ENCODE measurements at regions not wholly inside any gene's neighbourhood (a gene's known extent, or its start where the extent isn't known, plus 50 kb on each side); places are given as distances from the start of the nearest gene placed in this dataset.

DNA sequence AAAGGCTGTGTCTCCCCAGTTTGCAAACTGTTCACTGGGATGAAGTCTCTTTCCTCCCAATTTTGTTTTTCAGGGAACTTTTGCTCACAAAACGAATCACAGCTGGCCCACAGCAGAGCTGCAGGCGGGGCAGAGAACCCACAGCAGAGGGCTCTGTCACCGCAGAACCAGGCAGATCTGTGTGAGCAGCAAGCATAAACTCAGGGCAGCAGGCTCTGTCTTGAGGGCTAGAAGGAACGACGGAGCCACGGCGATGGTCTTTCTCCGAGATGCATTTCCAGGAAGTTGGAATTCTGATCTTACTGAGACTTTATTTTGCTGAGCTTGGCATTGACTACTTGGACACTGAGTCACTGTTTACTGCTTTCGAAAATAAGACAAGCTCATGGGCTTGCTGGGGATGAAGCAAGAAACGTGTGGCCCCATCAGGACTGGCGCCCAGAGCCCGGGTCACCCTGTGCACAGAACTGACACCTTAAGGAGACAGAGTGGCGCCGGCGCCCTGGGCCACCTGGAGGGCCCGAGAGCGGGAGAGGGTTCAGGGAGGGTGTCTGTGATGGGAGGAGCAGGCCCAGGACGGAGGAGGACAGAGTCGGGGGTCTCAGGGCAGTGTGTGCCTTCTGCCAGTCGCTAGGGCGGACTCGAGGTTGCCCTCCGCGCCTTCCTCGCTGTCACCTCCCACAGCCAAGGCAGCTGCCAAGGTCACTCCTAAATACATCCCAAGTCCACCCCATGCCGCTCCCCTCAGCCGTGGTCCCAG, 106.3 kb upstream of the NXT1 start (continued):
- TF ChIP-seq, protein P1, sequence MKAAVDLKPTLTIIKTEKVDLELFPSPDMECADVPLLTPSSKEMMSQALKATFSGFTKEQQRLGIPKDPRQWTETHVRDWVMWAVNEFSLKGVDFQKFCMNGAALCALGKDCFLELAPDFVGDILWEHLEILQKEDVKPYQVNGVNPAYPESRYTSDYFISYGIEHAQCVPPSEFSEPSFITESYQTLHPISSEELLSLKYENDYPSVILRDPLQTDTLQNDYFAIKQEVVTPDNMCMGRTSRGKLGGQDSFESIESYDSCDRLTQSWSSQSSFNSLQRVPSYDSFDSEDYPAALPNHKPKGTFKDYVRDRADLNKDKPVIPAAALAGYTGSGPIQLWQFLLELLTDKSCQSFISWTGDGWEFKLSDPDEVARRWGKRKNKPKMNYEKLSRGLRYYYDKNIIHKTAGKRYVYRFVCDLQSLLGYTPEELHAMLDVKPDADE (IDR thresholded peaks at IDR 0.05) = no peak
- TF ChIP-seq JUNB (IDR thresholded peaks at IDR 0.05; ENCODE audit: unreplicated experiment) (no peak), EZH2phosphoT487 (IDR thresholded peaks at IDR 0.05; ENCODE audit: unreplicated experiment) (no peak), ZNF331 (CRISPR knock-in tag; IDR thresholded peaks at IDR 0.05; ENCODE audit: low read depth) (no peak), ZNF114 (CRISPR knock-in tag; IDR thresholded peaks at IDR 0.05) (no peak), POLR2AphosphoS5 (IDR thresholded peaks at IDR 0.05; ENCODE audit: low read depth) (no peak)

DNA sequence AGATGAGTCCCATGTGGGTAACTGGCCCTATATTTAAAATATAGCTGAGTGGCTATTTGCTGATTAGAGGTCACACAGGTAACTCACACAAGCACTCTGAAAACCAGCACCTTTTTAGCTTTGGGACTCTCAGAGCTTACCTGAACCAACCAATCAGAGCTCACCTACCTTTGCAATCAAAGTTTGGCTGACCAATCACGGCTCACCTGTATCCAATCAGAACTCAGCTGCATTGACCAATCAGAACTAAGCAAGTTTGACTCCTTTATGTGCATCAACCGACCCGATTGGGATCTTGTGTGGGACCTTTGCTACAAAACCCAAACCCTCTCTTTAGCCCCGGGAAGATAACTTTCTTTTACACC, 106.8 kb upstream of the NXT1 start:
- ATAC-seq (no peak), DNase-seq (ENCODE audit: low spot score) (no peak)
- H3K4me2 ChIP-seq = no peak overlapping the region
- H3K9me2 ChIP-seq (ENCODE audit: insufficient read depth) = no peaks in the 10 kb centered on the region
- no peak overlapping the region for H3K4me3 Mint-ChIP-seq
- no peaks in the 10 kb centered on the region for H3K27me3 ChIP-seq (ENCODE audit: insufficient read depth)
- H3K4me1 ChIP-seq (ENCODE audit: insufficient read depth) = no peaks in the 10 kb centered on the region
- H3K27ac Mint-ChIP-seq = no peak overlapping the region
- no peaks in the 10 kb centered on the region for H3K36me3 ChIP-seq (ENCODE audit: insufficient read depth)
- no peak overlapping the region for H3K27ac ChIP-seq (ENCODE audit: low read depth)
- no peaks in the 10 kb centered on the region for H4K20me1 ChIP-seq (replicated peaks; ENCODE audit: insufficient read depth)
- H3K4me3 ChIP-seq = no peak overlapping the region
- H3K79me2 ChIP-seq (replicated peaks; ENCODE audit: insufficient read depth) = no peaks in the 10 kb centered on the region
- H3F3A ChIP-seq (replicated peaks; ENCODE audit: low read depth) = no peaks in the 10 kb centered on the region
- peaks cover 7% of the 10 kb centered on the region; the same call in 1 of the 3 replicates for H3K9me3 Mint-ChIP-seq
- H3K4me1 Mint-ChIP-seq = no peaks in the 10 kb centered on the region; the same call in 2 of the 3 replicates
- no peaks in the 10 kb centered on the region for H3K27me3 Mint-ChIP-seq (ENCODE audit: insufficient read depth, low read depth, poor library complexity)
- no peaks in the 10 kb centered on the region for H3K36me3 Mint-ChIP-seq (ENCODE audit: low read depth)
- H2AFZ ChIP-seq = no peak overlapping the region
- TF ChIP-seq, protein P1 (IDR thresholded peaks at IDR 0.05) = no peak
- TF ChIP-seq NANOG (IDR thresholded peaks at IDR 0.05; ENCODE audit: borderline replicate concordance) (no peak), POLR2AphosphoS5 (IDR thresholded peaks at IDR 0.05; ENCODE audit: low read depth) (no peak), STAT1 (IDR thresholded peaks at IDR 0.05; ENCODE audit: unreplicated experiment) (no peak), ZNF114 (CRISPR knock-in tag; IDR thresholded peaks at IDR 0.05) (no peak), ZNF331 (CRISPR knock-in tag; IDR thresholded peaks at IDR 0.05; ENCODE audit: low read depth) (no peak), JUNB (IDR thresholded peaks at IDR 0.05; ENCODE audit: unreplicated experiment) (no peak), EZH2phosphoT487 (IDR thresholded peaks at IDR 0.05; ENCODE audit: unreplicated experiment) (no peak), EZH2 (IDR thresholded peaks at IDR 0.05; ENCODE audit: low read depth, unreplicated experiment) (no peak)
- TF ChIP-seq, protein P2, sequence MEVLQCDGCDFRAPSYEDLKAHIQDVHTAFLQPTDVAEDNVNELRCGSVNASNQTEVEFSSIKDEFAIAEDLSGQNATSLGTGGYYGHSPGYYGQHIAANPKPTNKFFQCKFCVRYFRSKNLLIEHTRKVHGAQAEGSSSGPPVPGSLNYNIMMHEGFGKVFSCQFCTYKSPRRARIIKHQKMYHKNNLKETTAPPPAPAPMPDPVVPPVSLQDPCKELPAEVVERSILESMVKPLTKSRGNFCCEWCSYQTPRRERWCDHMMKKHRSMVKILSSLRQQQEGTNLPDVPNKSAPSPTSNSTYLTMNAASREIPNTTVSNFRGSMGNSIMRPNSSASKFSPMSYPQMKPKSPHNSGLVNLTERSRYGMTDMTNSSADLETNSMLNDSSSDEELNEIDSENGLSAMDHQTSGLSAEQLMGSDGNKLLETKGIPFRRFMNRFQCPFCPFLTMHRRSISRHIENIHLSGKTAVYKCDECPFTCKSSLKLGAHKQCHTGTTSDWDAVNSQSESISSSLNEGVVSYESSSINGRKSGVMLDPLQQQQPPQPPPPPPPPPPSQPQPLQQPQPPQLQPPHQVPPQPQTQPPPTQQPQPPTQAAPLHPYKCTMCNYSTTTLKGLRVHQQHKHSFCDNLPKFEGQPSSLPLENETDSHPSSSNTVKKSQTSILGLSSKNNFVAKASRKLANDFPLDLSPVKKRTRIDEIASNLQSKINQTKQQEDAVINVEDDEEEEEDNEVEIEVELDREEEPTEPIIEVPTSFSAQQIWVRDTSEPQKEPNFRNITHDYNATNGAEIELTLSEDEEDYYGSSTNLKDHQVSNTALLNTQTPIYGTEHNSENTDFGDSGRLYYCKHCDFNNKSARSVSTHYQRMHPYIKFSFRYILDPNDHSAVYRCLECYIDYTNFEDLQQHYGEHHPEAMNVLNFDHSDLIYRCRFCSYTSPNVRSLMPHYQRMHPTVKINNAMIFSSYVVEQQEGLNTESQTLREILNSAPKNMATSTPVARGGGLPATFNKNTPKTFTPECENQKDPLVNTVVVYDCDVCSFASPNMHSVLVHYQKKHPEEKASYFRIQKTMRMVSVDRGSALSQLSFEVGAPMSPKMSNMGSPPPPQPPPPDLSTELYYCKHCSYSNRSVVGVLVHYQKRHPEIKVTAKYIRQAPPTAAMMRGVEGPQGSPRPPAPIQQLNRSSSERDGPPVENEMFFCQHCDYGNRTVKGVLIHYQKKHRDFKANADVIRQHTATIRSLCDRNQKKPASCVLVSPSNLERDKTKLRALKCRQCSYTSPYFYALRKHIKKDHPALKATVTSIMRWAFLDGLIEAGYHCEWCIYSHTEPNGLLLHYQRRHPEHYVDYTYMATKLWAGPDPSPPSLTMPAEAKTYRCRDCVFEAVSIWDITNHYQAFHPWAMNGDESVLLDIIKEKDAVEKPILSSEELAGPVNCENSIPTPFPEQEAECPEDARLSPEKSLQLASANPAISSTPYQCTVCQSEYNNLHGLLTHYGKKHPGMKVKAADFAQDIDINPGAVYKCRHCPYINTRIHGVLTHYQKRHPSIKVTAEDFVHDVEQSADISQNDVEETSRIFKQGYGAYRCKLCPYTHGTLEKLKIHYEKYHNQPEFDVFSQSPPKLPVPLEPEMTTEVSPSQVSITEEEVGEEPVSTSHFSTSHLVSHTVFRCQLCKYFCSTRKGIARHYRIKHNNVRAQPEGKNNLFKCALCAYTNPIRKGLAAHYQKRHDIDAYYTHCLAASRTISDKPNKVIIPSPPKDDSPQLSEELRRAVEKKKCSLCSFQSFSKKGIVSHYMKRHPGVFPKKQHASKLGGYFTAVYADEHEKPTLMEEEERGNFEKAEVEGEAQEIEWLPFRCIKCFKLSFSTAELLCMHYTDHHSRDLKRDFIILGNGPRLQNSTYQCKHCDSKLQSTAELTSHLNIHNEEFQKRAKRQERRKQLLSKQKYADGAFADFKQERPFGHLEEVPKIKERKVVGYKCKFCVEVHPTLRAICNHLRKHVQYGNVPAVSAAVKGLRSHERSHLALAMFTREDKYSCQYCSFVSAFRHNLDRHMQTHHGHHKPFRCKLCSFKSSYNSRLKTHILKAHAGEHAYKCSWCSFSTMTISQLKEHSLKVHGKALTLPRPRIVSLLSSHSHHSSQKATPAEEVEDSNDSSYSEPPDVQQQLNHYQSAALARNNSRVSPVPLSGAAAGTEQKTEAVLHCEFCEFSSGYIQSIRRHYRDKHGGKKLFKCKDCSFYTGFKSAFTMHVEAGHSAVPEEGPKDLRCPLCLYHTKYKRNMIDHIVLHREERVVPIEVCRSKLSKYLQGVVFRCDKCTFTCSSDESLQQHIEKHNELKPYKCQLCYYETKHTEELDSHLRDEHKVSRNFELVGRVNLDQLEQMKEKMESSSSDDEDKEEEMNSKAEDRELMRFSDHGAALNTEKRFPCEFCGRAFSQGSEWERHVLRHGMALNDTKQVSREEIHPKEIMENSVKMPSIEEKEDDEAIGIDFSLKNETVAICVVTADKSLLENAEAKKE (CRISPR knock-in tag; IDR thresholded peaks at IDR 0.05) = no peak
- TF ChIP-seq, protein P3, sequence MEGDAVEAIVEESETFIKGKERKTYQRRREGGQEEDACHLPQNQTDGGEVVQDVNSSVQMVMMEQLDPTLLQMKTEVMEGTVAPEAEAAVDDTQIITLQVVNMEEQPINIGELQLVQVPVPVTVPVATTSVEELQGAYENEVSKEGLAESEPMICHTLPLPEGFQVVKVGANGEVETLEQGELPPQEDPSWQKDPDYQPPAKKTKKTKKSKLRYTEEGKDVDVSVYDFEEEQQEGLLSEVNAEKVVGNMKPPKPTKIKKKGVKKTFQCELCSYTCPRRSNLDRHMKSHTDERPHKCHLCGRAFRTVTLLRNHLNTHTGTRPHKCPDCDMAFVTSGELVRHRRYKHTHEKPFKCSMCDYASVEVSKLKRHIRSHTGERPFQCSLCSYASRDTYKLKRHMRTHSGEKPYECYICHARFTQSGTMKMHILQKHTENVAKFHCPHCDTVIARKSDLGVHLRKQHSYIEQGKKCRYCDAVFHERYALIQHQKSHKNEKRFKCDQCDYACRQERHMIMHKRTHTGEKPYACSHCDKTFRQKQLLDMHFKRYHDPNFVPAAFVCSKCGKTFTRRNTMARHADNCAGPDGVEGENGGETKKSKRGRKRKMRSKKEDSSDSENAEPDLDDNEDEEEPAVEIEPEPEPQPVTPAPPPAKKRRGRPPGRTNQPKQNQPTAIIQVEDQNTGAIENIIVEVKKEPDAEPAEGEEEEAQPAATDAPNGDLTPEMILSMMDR (conservative IDR thresholded peaks at IDR 0.05; ENCODE audit: low read depth in 2 of 2) = no peak
